ENCODE measurements at regions not wholly inside any gene's neighbourhood (a gene's known extent, or its start where the extent isn't known, plus 50 kb on each side); places are given as distances from the start of the nearest gene placed in this dataset.

GRCh38 chr2:59677158-59677557 is 876.3 kb downstream of the BCL11A start:
- Histone ChIP-seq H3K36me3 (ENCODE audit: control insufficient read depth in 2 of 4, insufficient read depth in 4 of 4, low read length in 3 of 4) (no peaks in the 10 kb centered on the region), H2BK12ac (ENCODE audit: low read depth, low read length) (no peak overlapping the region), H4K5ac (ENCODE audit: insufficient read length, low read depth, low read length) (no peak overlapping the region), H3K27me3 (replicated peaks in 1 of 4; ENCODE audit: control insufficient read depth in 3 of 4, extremely low read depth in 1 of 4, insufficient read depth in 3 of 4, low read length in 3 of 4) (no peaks in the 10 kb centered on the region), H3K23me2 (ENCODE audit: low read depth, low read length) (no peaks in the 10 kb centered on the region), H4K8ac (ENCODE audit: extremely low read depth, insufficient read depth, low read length) (no peak overlapping the region), H3K14ac (ENCODE audit: insufficient read length) (no peak overlapping the region), H3K4me1 (replicated peaks in 1 of 4; ENCODE audit: control insufficient read depth in 3 of 4, insufficient read depth in 4 of 4, low read length in 3 of 4) (no peaks in the 10 kb centered on the region), H2BK20ac (ENCODE audit: low read length) (no peak overlapping the region), H3K79me1 (ENCODE audit: low read depth, low read length) (no peaks in the 10 kb centered on the region), H4K20me1 (replicated peaks in 1 of 2; ENCODE audit: control insufficient read depth in 1 of 2, insufficient read depth in 2 of 2, low read length in 2 of 2) (no peaks in the 10 kb centered on the region), H2BK120ac (replicated peaks; ENCODE audit: low read depth, low read length) (no peak overlapping the region), H3K27ac (ENCODE audit: low read depth, low read length) (no peak overlapping the region), H2AFZ (ENCODE audit: low read length) (no peak overlapping the region), H2BK15ac (ENCODE audit: low read length) (no peak overlapping the region), H3K4ac (replicated peaks; ENCODE audit: insufficient read length, low read depth, low read length) (no peak overlapping the region), H3K9me3 (ENCODE audit: insufficient read depth in 2 of 2, low read depth in 1 of 2, low read length in 1 of 2) (no peaks in the 10 kb centered on the region), H3K4me2 (ENCODE audit: insufficient read depth in 1 of 2, low read depth in 2 of 2, low read length in 2 of 2) (no peak overlapping the region), H2BK5ac (ENCODE audit: low read depth, low read length) (no peak overlapping the region), H3K23ac (ENCODE audit: insufficient read length) (no peak overlapping the region), H3K18ac (ENCODE audit: extremely low read depth, low read length) (no peak overlapping the region), H3K79me2 (ENCODE audit: control insufficient read depth in 1 of 2, insufficient read depth in 2 of 2, low read length in 2 of 2) (no peaks in the 10 kb centered on the region), H2AK5ac (ENCODE audit: low read depth, low read length) (no peak overlapping the region), H4K91ac (replicated peaks; ENCODE audit: insufficient read length, low read length) (no peak overlapping the region), H3K9ac (replicated peaks in 1 of 4; ENCODE audit: extremely low read depth in 1 of 4, low read depth in 3 of 4, low read length in 3 of 4) (no peak overlapping the region), H3K56ac (replicated peaks; ENCODE audit: insufficient read length, low read depth, low read length) (no peak overlapping the region), H3K4me3 (ENCODE audit: extremely low read depth in 1 of 4, insufficient read depth in 2 of 4, low read depth in 3 of 4, low read length in 4 of 4) (no peak overlapping the region)
- DNase-seq (ENCODE audit: low read depth in 1 of 2, low spot score in 2 of 2), result no peak
- no peak for FAIRE-seq
- ChIA-PET POLR2A (ENCODE audit: partially characterized antibody) (no interaction called here), CTCF (ENCODE audit: partially characterized antibody) (no interaction called here)
- 89% methylated on average over 2 of the region's 2 CpGs; no CpG with 5 or more reads in 1 of the 2 experiments for WGBS, 2 experiments (ENCODE audit: extremely low coverage in 1 of 2, insufficient coverage in 1 of 2, insufficient read length in 1 of 2, insufficient replicate concordance in 2 of 2, low coverage in 1 of 2, low lambda C conversion rate in 2 of 2, missing lambda C conversion rate in 1 of 2)
- TF ChIP-seq ZNF274 (IDR thresholded peaks at IDR 0.05; ENCODE audit: borderline replicate concordance, extremely low read depth, low read length), result no peak
- peak; percentile 64; the same call in 1 of the 2 replicates for TF ChIP-seq MAFK (IDR thresholded peaks at IDR 0.05; ENCODE audit: low read depth, low read length)
